Hepatocyte (in vitro differentiated cells): ENCODE measurements at regions not wholly inside any gene's neighbourhood (a gene's known extent, or its start where the extent isn't known, plus 50 kb on each side); places are given as distances from the start of the nearest gene placed in this dataset.
"Not testable (repeated sequence)": the region's sequence is repeated elsewhere in the genome, so short reads cannot be mapped to it uniquely, and the experiment has no call there.

Source experiments
- DNase-seq: peaks from one replicate; pipeline ENCODE4 v3.0.0-alpha.2; 2016; ENCODE audit warnings: low spot score
- H2AFZ ChIP-seq: fragments of 200-600 bp; sonication (generic); 2 replicates; pipeline ENCODE4 v1.6.0; 2016; ENCODE audit warnings: antibody characterized with exemption, mild to moderate bottlenecking
- H3K27ac ChIP-seq: fragments of 200-600 bp; sonication (generic); 2 replicates; pipeline ENCODE4 v1.5.1; 2016; ENCODE audit warnings: mild to moderate bottlenecking
- H3K27me3 ChIP-seq: fragments of 200-600 bp; sonication (generic); 2 replicates; pipeline ENCODE4 v1.6.1; 2016
- H3K36me3 ChIP-seq: fragments of 200-600 bp; sonication (generic); replicated peaks from 2 replicates; pipeline ENCODE4 v1.5.1; 2016; ENCODE audit warnings: low read depth; ENCODE audit not compliant: insufficient read depth
- H3K4me1 ChIP-seq: fragments of 200-600 bp; sonication (generic); 2 replicates; pipeline ENCODE4 v1.5.1; 2016; ENCODE audit warnings: mild to moderate bottlenecking, moderate library complexity; ENCODE audit not compliant: insufficient read depth
- H3K4me2 ChIP-seq: fragments of 200-600 bp; sonication (generic); 2 replicates; pipeline ENCODE4 v1.6.0; 2016
- H3K4me3 ChIP-seq: fragments of 200-600 bp; sonication (generic); 2 replicates; pipeline ENCODE4 v1.5.1; 2016; ENCODE audit warnings: mild to moderate bottlenecking
- H3K79me2 ChIP-seq: fragments of 200-600 bp; sonication (generic); 2 replicates; pipeline ENCODE4 v1.6.0; 2017; ENCODE audit warnings: mild to moderate bottlenecking
- H3K9me2 ChIP-seq: fragments of 200-600 bp; sonication (generic); replicated peaks from 2 replicates; pipeline ENCODE4 v1.6.0; 2017; ENCODE audit warnings: mild to moderate bottlenecking; ENCODE audit not compliant: insufficient read depth
- H3K9me3 ChIP-seq: fragments of 200-600 bp; sonication (generic); 2 replicates; pipeline ENCODE4 v1.5.1; 2016; ENCODE audit warnings: low read depth, mild to moderate bottlenecking
- H4K20me1 ChIP-seq: fragments of 200-600 bp; sonication (generic); 2 replicates; pipeline ENCODE4 v1.6.0; 2016; ENCODE audit warnings: mild to moderate bottlenecking; ENCODE audit not compliant: insufficient read depth, poor library complexity, severe bottlenecking
- CTCF ChIP-seq: fragments of 200-600 bp; sonication (generic); IDR thresholded peaks from 2 replicates; pipeline ENCODE4 v1.5.1; 2016; ENCODE audit warnings: antibody characterized with exemption, mild to moderate bottlenecking; ENCODE audit not compliant: poor library complexity
- EZH2 ChIP-seq: fragments of 200-600 bp; sonication (generic); IDR thresholded peaks from 2 replicates; pipeline ENCODE4 v1.6.1; 2016; ENCODE audit warnings: antibody characterized with exemption, mild to moderate bottlenecking, borderline replicate concordance
- EZH2phosphoT487 ChIP-seq: fragments of 200-600 bp; sonication (generic); IDR thresholded peaks from one replicate; pipeline ENCODE4 v1.6.1; 2018; ENCODE audit warnings: antibody characterized with exemption, mild to moderate bottlenecking, low read depth, moderate library complexity; ENCODE audit not compliant: unreplicated experiment, severe bottlenecking
- WGBS: methylation state at CpG from one replicate; pipeline ENCODE4 v1.1.6; 2016; ENCODE audit warnings: low lambda C conversion rate; ENCODE audit errors: missing lambda C conversion rate; 5-methylcytosine and 5-hydroxymethylcytosine counted together

GRCh38 chr22:22161924-22162851 lies 82.4 kb upstream of the VPREB1 start:
- Histone ChIP-seq H3K27me3 (peaks cover 48% of the 10 kb centered on the region), H3K4me1 (peaks cover under 1% of the 10 kb centered on the region), H4K20me1 (no peaks in the 10 kb centered on the region), H3K27ac (no peak overlapping the region), H3K4me3 (no peak overlapping the region), H3K79me2 (no peaks in the 10 kb centered on the region), H2AFZ (no peak overlapping the region), H3K9me3 (no peaks in the 10 kb centered on the region), H3K4me2 (no peak overlapping the region), H3K36me3 (no peaks in the 10 kb centered on the region), H3K9me2 (no peaks in the 10 kb centered on the region)
- no peak for DNase-seq
- WGBS = 73% methylated on average over 9 of the region's 9 CpGs
- TF ChIP-seq CTCF = no peak
- no peak for TF ChIP-seq EZH2phosphoT487
- TF ChIP-seq EZH2 = no peak

GRCh38 chr22:22160768-22161167 lies 83.8 kb upstream of the VPREB1 start:
- not testable (repeated sequence) for DNase-seq, H3K9me2 ChIP-seq, H2AFZ ChIP-seq, H3K4me3 ChIP-seq, H4K20me1 ChIP-seq, H3K4me2 ChIP-seq, H3K27ac ChIP-seq, H3K9me3 ChIP-seq, H3K36me3 ChIP-seq, H3K79me2 ChIP-seq, H3K4me1 ChIP-seq
- 74% methylated on average over 2 of the region's 2 CpGs for WGBS
- H3K27me3 ChIP-seq = peaks cover 36% of the 10 kb centered on the region

GRCh38 chr22:22159384-22159783 lies 85.2 kb upstream of the VPREB1 start:
- Histone ChIP-seq H3K9me2 (no peaks in the 10 kb centered on the region), H4K20me1 (no peaks in the 10 kb centered on the region), H3K4me2 (no peak overlapping the region), H3K4me1 (peaks cover 5% of the 10 kb centered on the region), H3K27ac (no peak overlapping the region), H3K4me3 (no peak overlapping the region), H3K36me3 (no peaks in the 10 kb centered on the region), H3K27me3 (peaks cover 28% of the 10 kb centered on the region), H3K9me3 (no peaks in the 10 kb centered on the region), H2AFZ (no peak overlapping the region), H3K79me2 (no peaks in the 10 kb centered on the region)
- WGBS = 61% methylated on average over 1 of the region's 1 CpG
- DNase-seq = no peak
- no peak for TF ChIP-seq CTCF
- TF ChIP-seq EZH2phosphoT487 = no peak
- TF ChIP-seq EZH2 = no peak

DNA sequence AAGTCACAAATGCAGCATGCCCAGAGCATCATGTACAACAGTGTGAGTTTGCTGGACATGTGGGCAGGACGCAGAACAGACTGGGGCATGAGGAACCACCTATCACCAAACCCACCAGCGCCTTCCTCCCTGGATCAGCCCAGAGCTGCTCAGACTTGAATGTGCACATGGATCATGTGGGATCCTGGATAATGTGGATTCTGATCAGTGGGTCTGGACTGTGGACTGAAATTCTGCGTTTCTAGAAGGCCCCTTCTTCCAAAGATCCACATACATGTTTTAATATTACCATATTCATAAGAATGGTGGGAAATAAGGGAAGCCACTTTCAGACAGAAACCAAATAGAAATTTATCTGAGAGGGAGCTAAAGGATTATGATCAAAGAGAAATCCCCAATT lies 85.6 kb upstream of the VPREB1 start:
- H3K4me3 ChIP-seq = no peak overlapping the region
- peaks cover 24% of the 10 kb centered on the region for H3K27me3 ChIP-seq
- H3K4me1 ChIP-seq = peaks cover 5% of the 10 kb centered on the region
- no peak for DNase-seq
- no peaks in the 10 kb centered on the region for H3K36me3 ChIP-seq
- no peak overlapping the region for H3K27ac ChIP-seq
- no peaks in the 10 kb centered on the region for H3K79me2 ChIP-seq
- H3K9me2 ChIP-seq = no peaks in the 10 kb centered on the region
- no peak overlapping the region for H2AFZ ChIP-seq
- no peaks in the 10 kb centered on the region for H3K9me3 ChIP-seq
- no peak overlapping the region for H3K4me2 ChIP-seq
- TF ChIP-seq CTCF (no peak), EZH2phosphoT487 (no peak), EZH2 (no peak)
- H4K20me1 ChIP-seq = no peaks in the 10 kb centered on the region
- WGBS = 31% methylated on average over 3 of the region's 3 CpGs
